ENCODE measurements at regions not wholly inside any gene's neighbourhood (a gene's known extent, or its start where the extent isn't known, plus 50 kb on each side); places are given as distances from the start of the nearest gene placed in this dataset.

DNA sequence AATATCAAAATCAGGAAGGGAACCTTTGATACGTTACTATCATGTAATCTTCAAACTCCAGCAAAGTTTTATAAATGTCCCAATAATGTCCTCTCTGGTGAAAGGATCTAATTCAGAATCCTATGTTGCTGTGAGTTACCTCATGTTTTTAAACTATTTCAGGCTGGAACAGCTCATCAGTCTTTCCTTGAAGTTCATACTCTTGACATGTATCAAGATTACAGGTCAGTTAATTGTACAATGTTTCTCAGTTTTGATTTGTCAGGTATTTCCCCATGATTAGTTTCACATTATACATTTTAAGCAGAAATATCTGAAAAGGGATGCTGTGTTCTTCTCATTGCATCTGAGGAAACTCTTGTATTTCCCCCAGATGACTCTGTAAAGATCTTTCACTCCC is 136.5 kb upstream of the HS3ST1 start:
- Mint-ChIP-seq H3K27me3 (ENCODE audit: low read depth) (peaks cover 3% of the 10 kb centered on the region; the same call in 1 of the 2 replicates), H3K4me1 (no peaks in the 10 kb centered on the region), H3K36me3 (peaks cover 22% of the 10 kb centered on the region), H3K4me3 (no peak overlapping the region), H3K27ac (no peak overlapping the region), H3K9me3 (peaks cover 55% of the 10 kb centered on the region)
- ChIA-PET CTCF (no interaction called here), POLR2A (no interaction called here)
- no peak for DNase-seq (ENCODE audit: low spot score)
- ATAC-seq = no peak
- TF ChIP-seq CBFB (CRISPR knock-in tag; IDR thresholded peaks at IDR 0.05; ENCODE audit: low read depth) (no peak), ELF4 (CRISPR knock-in tag; IDR thresholded peaks at IDR 0.05; ENCODE audit: low read depth) (no peak), ESRRA (CRISPR knock-in tag; IDR thresholded peaks at IDR 0.05; ENCODE audit: borderline replicate concordance) (no peak), SMAD4 (CRISPR knock-in tag; IDR thresholded peaks at IDR 0.05) (no peak), NFYB (CRISPR knock-in tag; conservative IDR thresholded peaks at IDR 0.05; ENCODE audit: low read depth) (no peak)
- TF ChIP-seq, protein P1, sequence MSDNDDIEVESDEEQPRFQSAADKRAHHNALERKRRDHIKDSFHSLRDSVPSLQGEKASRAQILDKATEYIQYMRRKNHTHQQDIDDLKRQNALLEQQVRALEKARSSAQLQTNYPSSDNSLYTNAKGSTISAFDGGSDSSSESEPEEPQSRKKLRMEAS (CRISPR knock-in tag; IDR thresholded peaks at IDR 0.05) = no peak
- TF ChIP-seq, protein P2, sequence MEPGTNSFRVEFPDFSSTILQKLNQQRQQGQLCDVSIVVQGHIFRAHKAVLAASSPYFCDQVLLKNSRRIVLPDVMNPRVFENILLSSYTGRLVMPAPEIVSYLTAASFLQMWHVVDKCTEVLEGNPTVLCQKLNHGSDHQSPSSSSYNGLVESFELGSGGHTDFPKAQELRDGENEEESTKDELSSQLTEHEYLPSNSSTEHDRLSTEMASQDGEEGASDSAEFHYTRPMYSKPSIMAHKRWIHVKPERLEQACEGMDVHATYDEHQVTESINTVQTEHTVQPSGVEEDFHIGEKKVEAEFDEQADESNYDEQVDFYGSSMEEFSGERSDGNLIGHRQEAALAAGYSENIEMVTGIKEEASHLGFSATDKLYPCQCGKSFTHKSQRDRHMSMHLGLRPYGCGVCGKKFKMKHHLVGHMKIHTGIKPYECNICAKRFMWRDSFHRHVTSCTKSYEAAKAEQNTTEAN (CRISPR knock-in tag; IDR thresholded peaks at IDR 0.05) = no peak
- TF ChIP-seq, protein P3, sequence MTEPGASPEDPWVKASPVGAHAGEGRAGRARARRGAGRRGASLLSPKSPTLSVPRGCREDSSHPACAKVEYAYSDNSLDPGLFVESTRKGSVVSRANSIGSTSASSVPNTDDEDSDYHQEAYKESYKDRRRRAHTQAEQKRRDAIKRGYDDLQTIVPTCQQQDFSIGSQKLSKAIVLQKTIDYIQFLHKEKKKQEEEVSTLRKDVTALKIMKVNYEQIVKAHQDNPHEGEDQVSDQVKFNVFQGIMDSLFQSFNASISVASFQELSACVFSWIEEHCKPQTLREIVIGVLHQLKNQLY (CRISPR knock-in tag; IDR thresholded peaks at IDR 0.05) = no peak
- TF ChIP-seq, protein P4, sequence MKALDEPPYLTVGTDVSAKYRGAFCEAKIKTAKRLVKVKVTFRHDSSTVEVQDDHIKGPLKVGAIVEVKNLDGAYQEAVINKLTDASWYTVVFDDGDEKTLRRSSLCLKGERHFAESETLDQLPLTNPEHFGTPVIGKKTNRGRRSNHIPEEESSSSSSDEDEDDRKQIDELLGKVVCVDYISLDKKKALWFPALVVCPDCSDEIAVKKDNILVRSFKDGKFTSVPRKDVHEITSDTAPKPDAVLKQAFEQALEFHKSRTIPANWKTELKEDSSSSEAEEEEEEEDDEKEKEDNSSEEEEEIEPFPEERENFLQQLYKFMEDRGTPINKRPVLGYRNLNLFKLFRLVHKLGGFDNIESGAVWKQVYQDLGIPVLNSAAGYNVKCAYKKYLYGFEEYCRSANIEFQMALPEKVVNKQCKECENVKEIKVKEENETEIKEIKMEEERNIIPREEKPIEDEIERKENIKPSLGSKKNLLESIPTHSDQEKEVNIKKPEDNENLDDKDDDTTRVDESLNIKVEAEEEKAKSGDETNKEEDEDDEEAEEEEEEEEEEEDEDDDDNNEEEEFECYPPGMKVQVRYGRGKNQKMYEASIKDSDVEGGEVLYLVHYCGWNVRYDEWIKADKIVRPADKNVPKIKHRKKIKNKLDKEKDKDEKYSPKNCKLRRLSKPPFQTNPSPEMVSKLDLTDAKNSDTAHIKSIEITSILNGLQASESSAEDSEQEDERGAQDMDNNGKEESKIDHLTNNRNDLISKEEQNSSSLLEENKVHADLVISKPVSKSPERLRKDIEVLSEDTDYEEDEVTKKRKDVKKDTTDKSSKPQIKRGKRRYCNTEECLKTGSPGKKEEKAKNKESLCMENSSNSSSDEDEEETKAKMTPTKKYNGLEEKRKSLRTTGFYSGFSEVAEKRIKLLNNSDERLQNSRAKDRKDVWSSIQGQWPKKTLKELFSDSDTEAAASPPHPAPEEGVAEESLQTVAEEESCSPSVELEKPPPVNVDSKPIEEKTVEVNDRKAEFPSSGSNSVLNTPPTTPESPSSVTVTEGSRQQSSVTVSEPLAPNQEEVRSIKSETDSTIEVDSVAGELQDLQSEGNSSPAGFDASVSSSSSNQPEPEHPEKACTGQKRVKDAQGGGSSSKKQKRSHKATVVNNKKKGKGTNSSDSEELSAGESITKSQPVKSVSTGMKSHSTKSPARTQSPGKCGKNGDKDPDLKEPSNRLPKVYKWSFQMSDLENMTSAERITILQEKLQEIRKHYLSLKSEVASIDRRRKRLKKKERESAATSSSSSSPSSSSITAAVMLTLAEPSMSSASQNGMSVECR (CRISPR knock-in tag; IDR thresholded peaks at IDR 0.05; ENCODE audit: borderline replicate concordance) = no peak
- TF ChIP-seq, protein P5, sequence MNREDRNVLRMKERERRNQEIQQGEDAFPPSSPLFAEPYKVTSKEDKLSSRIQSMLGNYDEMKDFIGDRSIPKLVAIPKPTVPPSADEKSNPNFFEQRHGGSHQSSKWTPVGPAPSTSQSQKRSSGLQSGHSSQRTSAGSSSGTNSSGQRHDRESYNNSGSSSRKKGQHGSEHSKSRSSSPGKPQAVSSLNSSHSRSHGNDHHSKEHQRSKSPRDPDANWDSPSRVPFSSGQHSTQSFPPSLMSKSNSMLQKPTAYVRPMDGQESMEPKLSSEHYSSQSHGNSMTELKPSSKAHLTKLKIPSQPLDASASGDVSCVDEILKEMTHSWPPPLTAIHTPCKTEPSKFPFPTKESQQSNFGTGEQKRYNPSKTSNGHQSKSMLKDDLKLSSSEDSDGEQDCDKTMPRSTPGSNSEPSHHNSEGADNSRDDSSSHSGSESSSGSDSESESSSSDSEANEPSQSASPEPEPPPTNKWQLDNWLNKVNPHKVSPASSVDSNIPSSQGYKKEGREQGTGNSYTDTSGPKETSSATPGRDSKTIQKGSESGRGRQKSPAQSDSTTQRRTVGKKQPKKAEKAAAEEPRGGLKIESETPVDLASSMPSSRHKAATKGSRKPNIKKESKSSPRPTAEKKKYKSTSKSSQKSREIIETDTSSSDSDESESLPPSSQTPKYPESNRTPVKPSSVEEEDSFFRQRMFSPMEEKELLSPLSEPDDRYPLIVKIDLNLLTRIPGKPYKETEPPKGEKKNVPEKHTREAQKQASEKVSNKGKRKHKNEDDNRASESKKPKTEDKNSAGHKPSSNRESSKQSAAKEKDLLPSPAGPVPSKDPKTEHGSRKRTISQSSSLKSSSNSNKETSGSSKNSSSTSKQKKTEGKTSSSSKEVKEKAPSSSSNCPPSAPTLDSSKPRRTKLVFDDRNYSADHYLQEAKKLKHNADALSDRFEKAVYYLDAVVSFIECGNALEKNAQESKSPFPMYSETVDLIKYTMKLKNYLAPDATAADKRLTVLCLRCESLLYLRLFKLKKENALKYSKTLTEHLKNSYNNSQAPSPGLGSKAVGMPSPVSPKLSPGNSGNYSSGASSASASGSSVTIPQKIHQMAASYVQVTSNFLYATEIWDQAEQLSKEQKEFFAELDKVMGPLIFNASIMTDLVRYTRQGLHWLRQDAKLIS (CRISPR knock-in tag; IDR thresholded peaks at IDR 0.05; ENCODE audit: borderline replicate concordance) = no peak
- TF ChIP-seq, protein P6, sequence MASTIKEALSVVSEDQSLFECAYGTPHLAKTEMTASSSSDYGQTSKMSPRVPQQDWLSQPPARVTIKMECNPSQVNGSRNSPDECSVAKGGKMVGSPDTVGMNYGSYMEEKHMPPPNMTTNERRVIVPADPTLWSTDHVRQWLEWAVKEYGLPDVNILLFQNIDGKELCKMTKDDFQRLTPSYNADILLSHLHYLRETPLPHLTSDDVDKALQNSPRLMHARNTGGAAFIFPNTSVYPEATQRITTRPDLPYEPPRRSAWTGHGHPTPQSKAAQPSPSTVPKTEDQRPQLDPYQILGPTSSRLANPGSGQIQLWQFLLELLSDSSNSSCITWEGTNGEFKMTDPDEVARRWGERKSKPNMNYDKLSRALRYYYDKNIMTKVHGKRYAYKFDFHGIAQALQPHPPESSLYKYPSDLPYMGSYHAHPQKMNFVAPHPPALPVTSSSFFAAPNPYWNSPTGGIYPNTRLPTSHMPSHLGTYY (CRISPR knock-in tag; IDR thresholded peaks at IDR 0.05) = no peak

DNA sequence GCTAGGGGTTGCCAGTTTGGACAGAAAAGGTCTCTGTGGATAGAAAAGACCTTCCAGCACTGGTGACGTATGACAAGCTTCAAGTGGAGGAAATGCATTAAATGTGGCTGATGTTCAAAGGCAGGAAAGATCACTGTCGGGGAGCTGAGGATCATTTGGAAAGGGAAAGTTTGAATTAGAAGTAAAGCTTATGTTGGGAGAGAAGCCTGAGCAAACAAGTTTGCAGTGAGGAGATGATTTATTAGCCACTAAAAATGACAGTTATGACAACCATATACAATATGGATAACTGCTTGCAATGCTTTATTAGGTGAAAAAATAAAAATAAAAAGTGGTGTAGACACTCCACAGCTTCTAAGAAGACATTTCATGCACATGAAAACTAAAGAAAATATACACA is 135.3 kb upstream of the HS3ST1 start:
- DNase-seq (ENCODE audit: low spot score) = no peak
- Mint-ChIP-seq H3K36me3 (peaks cover 27% of the 10 kb centered on the region), H3K4me1 (no peaks in the 10 kb centered on the region), H3K9me3 (peaks cover 55% of the 10 kb centered on the region), H3K4me3 (no peak overlapping the region), H3K27me3 (ENCODE audit: low read depth) (peaks cover 5% of the 10 kb centered on the region; the same call in 1 of the 2 replicates), H3K27ac (no peak overlapping the region)
- ATAC-seq = no peak
- ChIA-PET POLR2A (no interaction called here), CTCF (no interaction called here)
- TF ChIP-seq, protein P7, sequence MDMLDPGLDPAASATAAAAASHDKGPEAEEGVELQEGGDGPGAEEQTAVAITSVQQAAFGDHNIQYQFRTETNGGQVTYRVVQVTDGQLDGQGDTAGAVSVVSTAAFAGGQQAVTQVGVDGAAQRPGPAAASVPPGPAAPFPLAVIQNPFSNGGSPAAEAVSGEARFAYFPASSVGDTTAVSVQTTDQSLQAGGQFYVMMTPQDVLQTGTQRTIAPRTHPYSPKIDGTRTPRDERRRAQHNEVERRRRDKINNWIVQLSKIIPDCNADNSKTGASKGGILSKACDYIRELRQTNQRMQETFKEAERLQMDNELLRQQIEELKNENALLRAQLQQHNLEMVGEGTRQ (CRISPR knock-in tag; IDR thresholded peaks at IDR 0.05) = no peak
- TF ChIP-seq CREM (CRISPR knock-in tag; IDR thresholded peaks at IDR 0.05) (no peak), NFATC4 (CRISPR knock-in tag; IDR thresholded peaks at IDR 0.05) (no peak), GABPB1 (CRISPR knock-in tag; IDR thresholded peaks at IDR 0.05) (no peak), TP53 (CRISPR knock-in tag; IDR thresholded peaks at IDR 0.05) (no peak)
